GM18507 (cell line): ENCODE measurements at regions not wholly inside any gene's neighbourhood (a gene's known extent, or its start where the extent isn't known, plus 50 kb on each side); places are given as distances from the start of the nearest gene placed in this dataset.
"Not testable (repeated sequence)": the region's sequence is repeated elsewhere in the genome, so short reads cannot be mapped to it uniquely, and the experiment has no call there.

Source experiments
- DNase-seq: peaks from one replicate; pipeline ENCODE4 v3.0.0; 2011; ENCODE audit warnings: low read depth; ENCODE audit not compliant: insufficient read length; ENCODE audit errors: extremely low spot score
- FAIRE-seq: peaks from 2 replicates; lab custom pipeline; 2011; peaks lifted over from hg19 to GRCh38; lab: Jason Lieb, UNC

- FAIRE-seq, result no peak
Measured at GRCh38 chr9:95788521-95788991, 86.9 kb upstream of the ERCC6L2 start.

GRCh38 chr9:95788021-95788420 is 87.5 kb upstream of the ERCC6L2 start:
- DNase-seq, result no peak
- no peak for FAIRE-seq

More at GRCh38 chr9:95788521-95788991, 86.9 kb upstream of the ERCC6L2 start:
- DNase-seq, result no peak

- FAIRE-seq (no peak), DNase-seq (no peak)
Measured at GRCh38 chr9:95785209-95785608, 90.3 kb upstream of the ERCC6L2 start.

- no peak for DNase-seq
- FAIRE-seq, result no peak
Measured at GRCh38 chr9:95784318-95784717, 91.2 kb upstream of the ERCC6L2 start.

- FAIRE-seq, result no peak
- no peak for DNase-seq
Measured at GRCh38 chr9:95783426-95783975, 92.0 kb upstream of the ERCC6L2 start.

GRCh38 chr9:95780751-95781150 is 94.7 kb upstream of the ERCC6L2 start:
- FAIRE-seq, result no peak
- DNase-seq, result no peak

- DNase-seq (no peak), FAIRE-seq (no peak)
Measured at GRCh38 chr9:95780121-95780520, 95.4 kb upstream of the ERCC6L2 start.

GRCh38 chr9:95779597-95779996 is 95.9 kb upstream of the ERCC6L2 start:
- not testable (repeated sequence) for FAIRE-seq, DNase-seq

GRCh38 chr9:95778957-95779356 is 96.5 kb upstream of the ERCC6L2 start:
- FAIRE-seq, result no peak

GRCh38 chr9:95777136-95777535 is 98.4 kb upstream of the ERCC6L2 start:
- no peak for FAIRE-seq
- DNase-seq, result no peak

More at GRCh38 chr9:95778957-95779356, 96.5 kb upstream of the ERCC6L2 start:
- no peak for DNase-seq

- DNase-seq, result no peak
- no peak for FAIRE-seq
Measured at GRCh38 chr9:95776176-95776575, 99.3 kb upstream of the ERCC6L2 start.

GRCh38 chr9:95775191-95775590 is 100.3 kb upstream of the ERCC6L2 start:
- DNase-seq (no peak), FAIRE-seq (no peak)

GRCh38 chr9:95773053-95773418 is 102.5 kb upstream of the ERCC6L2 start:
- FAIRE-seq, result no peak
- DNase-seq, result no peak

GRCh38 chr9:95772320-95773052 is 103.0 kb upstream of the ERCC6L2 start:
- DNase-seq (no peak), FAIRE-seq (no peak)

GRCh38 chr9:95771556-95772246 is 103.8 kb upstream of the ERCC6L2 start:
- no peak for FAIRE-seq
- no peak for DNase-seq

GRCh38 chr9:95770653-95771131 is 104.8 kb upstream of the ERCC6L2 start:
- DNase-seq, result no peak
- no peak for FAIRE-seq

GRCh38 chr9:95769909-95770433 is 105.5 kb upstream of the ERCC6L2 start:
- FAIRE-seq, result no peak

GRCh38 chr9:95769473-95769872 is 106.0 kb upstream of the ERCC6L2 start:
- DNase-seq (no peak), FAIRE-seq (no peak)

More at GRCh38 chr9:95769909-95770433, 105.5 kb upstream of the ERCC6L2 start:
- DNase-seq, result no peak

- no peak for FAIRE-seq
- DNase-seq, result no peak
Measured at GRCh38 chr9:95766906-95767305, 108.6 kb upstream of the ERCC6L2 start.
